IPS-20b (cell line): ENCODE measurements at regions not wholly inside any gene's neighbourhood (a gene's known extent, or its start where the extent isn't known, plus 50 kb on each side); places are given as distances from the start of the nearest gene placed in this dataset.

Source experiments
- H3K27ac ChIP-seq: one replicate; pipeline ENCODE4 v1.5.1; 2013; ENCODE audit warnings: low read length
- H3K27me3 ChIP-seq: 2 replicates; pipeline ENCODE4 v1.6.1; 2013; ENCODE audit warnings: mild to moderate bottlenecking, low read length, inconsistent platforms; ENCODE audit not compliant: insufficient read depth
- H3K36me3 ChIP-seq: 2 replicates; pipeline ENCODE4 v1.6.1; 2013; ENCODE audit warnings: low read depth, mild to moderate bottlenecking, inconsistent platforms, low read length, moderate library complexity; ENCODE audit not compliant: insufficient read depth
- H3K4me1 ChIP-seq: 2 replicates; pipeline ENCODE4 v1.6.1; 2013; ENCODE audit warnings: mild to moderate bottlenecking, control low read depth, inconsistent platforms, low read length, moderate library complexity; ENCODE audit not compliant: insufficient read depth
- H3K4me3 ChIP-seq: 2 replicates; pipeline ENCODE4 v1.5.1; 2013; ENCODE audit warnings: mild to moderate bottlenecking, low read length, inconsistent platforms
- H3K9ac ChIP-seq: 2 replicates; pipeline ENCODE4 v1.6.1; 2013; ENCODE audit warnings: low read depth, mild to moderate bottlenecking, inconsistent platforms, low read length, moderate library complexity
- H3K9me3 ChIP-seq: 2 replicates; pipeline ENCODE4 v1.6.1; 2013; ENCODE audit warnings: mild to moderate bottlenecking, low read depth, low read length, inconsistent platforms; ENCODE audit not compliant: insufficient read depth

- H3K9me3 ChIP-seq = peaks cover 2% of the 10 kb centered on the region; the same call in 1 of the 2 replicates
- no peaks in the 10 kb centered on the region for H3K4me1 ChIP-seq
- no peak overlapping the region for H3K4me3 ChIP-seq
- no peaks in the 10 kb centered on the region for H3K27me3 ChIP-seq
- H3K9ac ChIP-seq = no peak overlapping the region
- H3K36me3 ChIP-seq = no peaks in the 10 kb centered on the region
- H3K27ac ChIP-seq = no peak overlapping the region
These were observed 298.3 kb upstream of the RBMS1 start for GRCh38 chr2:160791884-160792283.

- H3K9me3 ChIP-seq = peaks cover 7% of the 10 kb centered on the region; the same call in 1 of the 2 replicates
- H3K36me3 ChIP-seq = no peaks in the 10 kb centered on the region
- no peak overlapping the region for H3K9ac ChIP-seq
- H3K27me3 ChIP-seq = no peaks in the 10 kb centered on the region
- H3K4me3 ChIP-seq = no peak overlapping the region
- H3K27ac ChIP-seq = no peak overlapping the region
- no peaks in the 10 kb centered on the region for H3K4me1 ChIP-seq
These were observed 299.2 kb upstream of the RBMS1 start for GRCh38 chr2:160792837-160793236.

- Histone ChIP-seq H3K36me3 (no peaks in the 10 kb centered on the region), H3K4me3 (no peak overlapping the region), H3K27ac (no peak overlapping the region), H3K9me3 (peaks cover 7% of the 10 kb centered on the region; the same call in 1 of the 2 replicates), H3K4me1 (no peaks in the 10 kb centered on the region), H3K9ac (no peak overlapping the region), H3K27me3 (no peaks in the 10 kb centered on the region)
These were observed 301.3 kb upstream of the RBMS1 start for GRCh38 chr2:160794926-160795325.

GRCh38 chr2:160803881-160804280, 310.3 kb upstream of the RBMS1 start:
- no peak overlapping the region for H3K9ac ChIP-seq

GRCh38 chr2:160810406-160810805, 316.8 kb upstream of the RBMS1 start:
- no peaks in the 10 kb centered on the region for H3K36me3 ChIP-seq
- no peaks in the 10 kb centered on the region for H3K27me3 ChIP-seq
- no peak overlapping the region for H3K4me3 ChIP-seq
- H3K9ac ChIP-seq = no peak overlapping the region
- H3K4me1 ChIP-seq = no peaks in the 10 kb centered on the region
- peaks cover 18% of the 10 kb centered on the region for H3K9me3 ChIP-seq
- no peak overlapping the region for H3K27ac ChIP-seq

More at GRCh38 chr2:160803881-160804280, 310.3 kb upstream of the RBMS1 start:
- Histone ChIP-seq H3K27ac (no peak overlapping the region), H3K9me3 (peaks cover 18% of the 10 kb centered on the region), H3K4me3 (no peak overlapping the region), H3K4me1 (no peaks in the 10 kb centered on the region), H3K36me3 (no peaks in the 10 kb centered on the region), H3K27me3 (no peaks in the 10 kb centered on the region)

- Histone ChIP-seq H3K4me3 (no peak overlapping the region), H3K4me1 (no peaks in the 10 kb centered on the region), H3K36me3 (no peaks in the 10 kb centered on the region), H3K27me3 (no peaks in the 10 kb centered on the region), H3K27ac (no peak overlapping the region), H3K9ac (no peak overlapping the region), H3K9me3 (no peaks in the 10 kb centered on the region)
These were observed 319.4 kb upstream of the RBMS1 start for GRCh38 chr2:160812830-160813505.

GRCh38 chr2:160813506-160813858, 319.9 kb upstream of the RBMS1 start:
- H3K9ac ChIP-seq = no peak overlapping the region
- H3K4me3 ChIP-seq = no peak overlapping the region
- H3K27ac ChIP-seq = no peak overlapping the region
- H3K36me3 ChIP-seq = no peaks in the 10 kb centered on the region
- H3K4me1 ChIP-seq = no peaks in the 10 kb centered on the region
- no peaks in the 10 kb centered on the region for H3K27me3 ChIP-seq
- H3K9me3 ChIP-seq = no peaks in the 10 kb centered on the region

GRCh38 chr2:160816916-160817499, 323.4 kb upstream of the RBMS1 start:
- H3K9ac ChIP-seq = no peak overlapping the region
- H3K36me3 ChIP-seq = no peaks in the 10 kb centered on the region
- H3K4me1 ChIP-seq = no peaks in the 10 kb centered on the region
- no peaks in the 10 kb centered on the region for H3K9me3 ChIP-seq
- no peak overlapping the region for H3K27ac ChIP-seq
- no peaks in the 10 kb centered on the region for H3K27me3 ChIP-seq
- no peak overlapping the region for H3K4me3 ChIP-seq

GRCh38 chr2:160820691-160821090, 327.1 kb upstream of the RBMS1 start:
- H3K4me1 ChIP-seq = no peaks in the 10 kb centered on the region
- H3K9me3 ChIP-seq = peaks cover 14% of the 10 kb centered on the region
- no peak overlapping the region for H3K9ac ChIP-seq
- no peaks in the 10 kb centered on the region for H3K27me3 ChIP-seq
- no peak overlapping the region for H3K4me3 ChIP-seq
- no peaks in the 10 kb centered on the region for H3K36me3 ChIP-seq
- no peak overlapping the region for H3K27ac ChIP-seq

GRCh38 chr2:160822006-160822405, 328.4 kb upstream of the RBMS1 start:
- Histone ChIP-seq H3K27me3 (no peaks in the 10 kb centered on the region), H3K4me1 (no peaks in the 10 kb centered on the region), H3K9ac (no peak overlapping the region), H3K9me3 (peaks cover 14% of the 10 kb centered on the region), H3K36me3 (no peaks in the 10 kb centered on the region), H3K4me3 (no peak overlapping the region), H3K27ac (no peak overlapping the region)

- no peaks in the 10 kb centered on the region for H3K36me3 ChIP-seq
- peaks cover 25% of the 10 kb centered on the region for H3K9me3 ChIP-seq
- no peaks in the 10 kb centered on the region for H3K27me3 ChIP-seq
- no peaks in the 10 kb centered on the region for H3K4me1 ChIP-seq
- H3K4me3 ChIP-seq = no peak overlapping the region
- H3K27ac ChIP-seq = no peak overlapping the region
- H3K9ac ChIP-seq = no peak overlapping the region
These were observed 331.8 kb upstream of the RBMS1 start for GRCh38 chr2:160825433-160825832.

- no peak overlapping the region for H3K27ac ChIP-seq
- H3K9me3 ChIP-seq = peaks cover 25% of the 10 kb centered on the region
- no peaks in the 10 kb centered on the region for H3K27me3 ChIP-seq
- no peak overlapping the region for H3K9ac ChIP-seq
- no peak overlapping the region for H3K4me3 ChIP-seq
- no peaks in the 10 kb centered on the region for H3K36me3 ChIP-seq
- H3K4me1 ChIP-seq = no peaks in the 10 kb centered on the region
These were observed 332.9 kb upstream of the RBMS1 start for GRCh38 chr2:160826496-160826895.
